Lung (tissue), 11 donors: ENCODE measurements at regions not wholly inside any gene's neighbourhood (a gene's known extent, or its start where the extent isn't known, plus 50 kb on each side); places are given as distances from the start of the nearest gene placed in this dataset.

ENCODE experiments used
- ATAC-seq: fragments of 200-7000 bp; cut with Tn5 transposase; one replicate; pipeline ENCODE4 v1.9.1; 2020; ENCODE audit warnings: moderate number of reproducible peaks; ENCODE audit not compliant: insufficient read depth, low FRiP score
- DNase-seq, 3 donors: peaks; one replicate each; pipeline ENCODE4 v3.0.0-alpha.2; 2013 to 2017
- H3K27ac ChIP-seq, 2 donors: one replicate each; pipeline ENCODE4 v1.5.1; 2013; ENCODE audit warnings: mild to moderate bottlenecking in 2 of 2, moderate library complexity in 2 of 2, control low read depth in 1 of 2, inconsistent platforms in 1 of 2, low read depth in 1 of 2, low read length in 1 of 2
- H3K27me3 ChIP-seq, 3 donors: one replicate each; pipeline ENCODE4 v1.5.1; 2013; ENCODE audit warnings: low read length in 2 of 3; ENCODE audit not compliant: control insufficient read depth in 3 of 3, insufficient read depth in 3 of 3
- H3K36me3 ChIP-seq, 4 donors: one replicate each; pipeline ENCODE4 v1.5.1; 2013; ENCODE audit warnings: low read length in 4 of 4, mild to moderate bottlenecking in 1 of 4, moderate library complexity in 1 of 4; ENCODE audit not compliant: control insufficient read depth in 4 of 4, insufficient read depth in 4 of 4
- H3K4me1 ChIP-seq, 5 donors: one replicate each; pipeline ENCODE4 v1.5.1; 2013; ENCODE audit warnings: low read length in 5 of 5, mild to moderate bottlenecking in 2 of 5, moderate library complexity in 1 of 5; ENCODE audit not compliant: control insufficient read depth in 5 of 5, insufficient read depth in 5 of 5
- H3K4me3 ChIP-seq: one replicate; pipeline ENCODE4 v1.5.1; 2013; ENCODE audit warnings: mild to moderate bottlenecking, control low read depth, moderate library complexity
- H3K9ac ChIP-seq, 2 donors: one replicate each; pipeline ENCODE4 v1.5.1; 2013; ENCODE audit warnings: low read length in 2 of 2, control low read depth in 1 of 2; ENCODE audit not compliant: insufficient read depth in 1 of 2
- H3K9me3 ChIP-seq, 4 donors: one replicate each; pipeline ENCODE4 v1.5.1; 2013; ENCODE audit warnings: low read length in 3 of 4, mild to moderate bottlenecking in 1 of 4, moderate library complexity in 1 of 4; ENCODE audit not compliant: control insufficient read depth in 4 of 4, insufficient read depth in 3 of 4
- CTCF ChIP-seq: IDR thresholded peaks from 2 replicates; pipeline ENCODE4 v1.5.1; 2012; ENCODE audit warnings: mild to moderate bottlenecking; ENCODE audit errors: control extremely low read depth, extremely low read depth
- WGBS, 2 donors: extraction: QIAGEN DNeasy Blood & Tissue Kit; methylation state at CpG; one replicate each; pipeline ENCODE4 v1.1.7; 2013; 5-methylcytosine and 5-hydroxymethylcytosine counted together
- donor health status: control.
- donor health status: control.
- donor health status: Bipolar disorder and iron deficiency.
- donor health status: healthy.
- donor health status: DM: yes; HTN: yes; CAD: no.

- H3K4me1 ChIP-seq: peaks cover 0 to 4% (median 0%) of the 10 kb centered on the region in 5 donors
- H3K9ac ChIP-seq: no peak overlapping the region
- no peaks in the 10 kb centered on the region for H3K27me3 ChIP-seq
- H3K27ac ChIP-seq: no peak overlapping the region
- peaks cover 0 to 1% (median 0%) of the 10 kb centered on the region in 4 donors for H3K9me3 ChIP-seq
- ATAC-seq (no peak), DNase-seq (no peak)
- WGBS, 2 donors: 61% methylated on average over 4 of the region's 4 CpGs
- TF ChIP-seq CTCF: no peak
- no peaks in the 10 kb centered on the region for H3K36me3 ChIP-seq
- no peak overlapping the region for H3K4me3 ChIP-seq
Measured at GRCh38 chr1:57987523-57987922, 559.0 kb downstream of the OMA1 start.

- Histone ChIP-seq H3K27me3 (peaks cover 0 to 3% (median 0%) of the 10 kb centered on the region in 3 donors), H3K27ac (no peak overlapping the region), H3K9me3 (peaks cover 0 to 1% (median 0%) of the 10 kb centered on the region in 4 donors), H3K36me3 (no peaks in the 10 kb centered on the region), H3K9ac (no peak overlapping the region), H3K4me3 (no peak overlapping the region), H3K4me1 (peaks cover 0 to 4% (median 0%) of the 10 kb centered on the region in 5 donors)
- DNase-seq: no peak
- TF ChIP-seq CTCF: no peak
- 22 to 34% methylated on average over 5 of the region's 5 CpGs for WGBS, 2 donors
- no peak for ATAC-seq
Measured at GRCh38 chr1:57986432-57986831, 560.1 kb downstream of the OMA1 start.

DNA sequence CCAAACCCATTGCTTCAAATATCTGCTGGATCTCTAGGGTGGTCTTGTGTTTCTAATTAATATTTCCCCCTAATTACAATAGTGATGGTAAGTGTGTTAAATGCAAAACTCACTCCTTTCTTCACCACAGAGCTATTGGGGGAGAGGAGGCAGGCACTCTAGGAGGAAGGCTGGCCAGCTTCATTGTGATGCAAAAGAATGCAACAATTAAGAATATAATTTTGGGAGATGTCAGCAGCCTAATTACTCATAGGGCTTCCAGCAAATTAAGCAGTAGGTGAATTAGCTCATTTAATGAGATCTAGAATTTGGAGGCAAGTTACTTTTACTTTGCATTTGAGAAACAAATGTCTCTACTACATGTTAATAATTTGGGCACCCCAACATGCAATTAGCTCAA lies 560.4 kb upstream of the DAB1 start:
- peaks cover 0 to 1% (median 0%) of the 10 kb centered on the region in 4 donors for H3K9me3 ChIP-seq

More for the DNA sequence above, 560.4 kb upstream of the DAB1 start:
- H3K9ac ChIP-seq: no peak overlapping the region
- TF ChIP-seq CTCF: no peak
- no peak overlapping the region for H3K27ac ChIP-seq
- no peak overlapping the region for H3K4me3 ChIP-seq
- no peak for DNase-seq
- H3K36me3 ChIP-seq: no peaks in the 10 kb centered on the region
- peaks cover 0 to 3% (median 0%) of the 10 kb centered on the region in 3 donors for H3K27me3 ChIP-seq
- H3K4me1 ChIP-seq: peaks cover 0 to 4% (median 0%) of the 10 kb centered on the region in 5 donors
- ATAC-seq: no peak
